CD14-positive monocyte (primary cell): ENCODE measurements at regions not wholly inside any gene's neighbourhood (a gene's known extent, or its start where the extent isn't known, plus 50 kb on each side); places are given as distances from the start of the nearest gene placed in this dataset.

Experiments used
- DNase-seq, 3 donors: peaks; one replicate each; pipeline ENCODE4 v3.0.0-alpha.2; 2011 to 2022
- H2AFZ ChIP-seq: 2 replicates; pipeline ENCODE4 v1.6.0; 2012; ENCODE audit warnings: mild to moderate bottlenecking, low read depth, low read length, inconsistent platforms; ENCODE audit not compliant: insufficient read depth, poor library complexity, severe bottlenecking
- H3K27ac ChIP-seq, 2 donors: 1 replicate in 1 of 2; 2 replicates in 1 of 2; pipeline ENCODE4 v1.5.1; 2012 to 2013; ENCODE audit warnings: low read length in 2 of 2, control low read depth in 1 of 2, inconsistent platforms in 1 of 2, low read depth in 1 of 2, mild to moderate bottlenecking in 1 of 2
- H3K27me3 ChIP-seq, 2 donors: one replicate each; pipeline versions ENCODE4 v1.6.0 to v1.6.1; 2011 to 2013; ENCODE audit warnings: low read length in 2 of 2; ENCODE audit not compliant: control insufficient read depth in 2 of 2, insufficient read depth in 2 of 2
- H3K36me3 ChIP-seq, 2 donors: replicated peaks in 1 of 2; 1 replicate in 1 of 2; 2 replicates in 1 of 2; pipeline versions ENCODE4 v1.5.1 to v1.6.1; 2012 to 2013; ENCODE audit warnings: low read length in 2 of 2, control low read depth in 1 of 2, inconsistent platforms in 1 of 2, mild to moderate bottlenecking in 1 of 2; ENCODE audit not compliant: insufficient read depth in 2 of 2, control insufficient read depth in 1 of 2
- H3K4me1 ChIP-seq, 2 donors: 1 replicate in 1 of 2; 2 replicates in 1 of 2; pipeline versions ENCODE4 v1.5.1 to v1.6.1; 2012 to 2013; ENCODE audit warnings: low read length in 2 of 2, control low read depth in 1 of 2, inconsistent platforms in 1 of 2, mild to moderate bottlenecking in 1 of 2, moderate library complexity in 1 of 2; ENCODE audit not compliant: insufficient read depth in 2 of 2, control insufficient read depth in 1 of 2
- H3K4me2 ChIP-seq: replicated peaks from 2 replicates; pipeline ENCODE3; 2012; ENCODE audit warnings: low read length, moderate library complexity, mild to moderate bottlenecking; ENCODE audit not compliant: poor library complexity, severe bottlenecking; ENCODE audit errors: extremely low read depth
- H3K4me3 ChIP-seq, 3 experiments: fragments of 200-600 bp in 1 of 3; sonication (generic) in 1 of 3; replicated peaks in 1 of 3; 1 replicate in 2 of 3; 2 replicates in 1 of 3; pipeline ENCODE4 v1.5.1; 2011 to 2013; ENCODE audit warnings: low read length in 3 of 3, mild to moderate bottlenecking in 3 of 3, control low read depth in 2 of 3, low read depth in 2 of 3, inconsistent platforms in 1 of 3, moderate library complexity in 1 of 3
- H3K79me2 ChIP-seq: 2 replicates; pipeline ENCODE4 v1.6.0; 2012; ENCODE audit warnings: mild to moderate bottlenecking, control low read depth, inconsistent platforms, low read length, moderate library complexity; ENCODE audit not compliant: insufficient read depth
- H3K9ac ChIP-seq: 2 replicates; pipeline ENCODE4 v1.6.0; 2017; ENCODE audit warnings: low read length, mild to moderate bottlenecking; ENCODE audit not compliant: insufficient read depth, poor library complexity, severe bottlenecking
- H3K9me3 ChIP-seq, 2 donors: replicated peaks in 1 of 2; 1 replicate in 1 of 2; 2 replicates in 1 of 2; pipeline versions ENCODE4 v1.5.1 to v1.6.1; 2012 to 2013; ENCODE audit warnings: low read length in 2 of 2, control low read depth in 1 of 2; ENCODE audit not compliant: control insufficient read depth in 1 of 2, insufficient read depth in 1 of 2
- H4K20me1 ChIP-seq: 2 replicates; pipeline ENCODE4 v1.6.0; 2012; ENCODE audit warnings: mild to moderate bottlenecking, low read length, control low read depth, moderate library complexity; ENCODE audit not compliant: insufficient read depth
- H3K27ac Mint-ChIP-seq, 7 donors: one replicate each; pipeline ENCODE4 v1.8.0; 2020; ENCODE audit warnings: mild to moderate bottlenecking in 7 of 7, mixed read lengths in 7 of 7, moderate library complexity in 6 of 7, inconsistent platforms in 2 of 7
- H3K27me3 Mint-ChIP-seq, 3 donors: one replicate each; pipeline ENCODE4 v1.8.0; 2021 to 2022; ENCODE audit warnings: low read depth in 3 of 3, mild to moderate bottlenecking in 3 of 3, mixed read lengths in 3 of 3, moderate library complexity in 3 of 3, inconsistent platforms in 1 of 3
- H3K36me3 Mint-ChIP-seq, 2 donors: one replicate each; pipeline ENCODE4 v1.8.0; 2020; ENCODE audit warnings: mixed read lengths in 2 of 2, inconsistent platforms in 1 of 2, mild to moderate bottlenecking in 1 of 2
- H3K4me1 Mint-ChIP-seq: one replicate; pipeline ENCODE4 v1.8.0; 2020; ENCODE audit warnings: mild to moderate bottlenecking, mixed read lengths
- H3K4me3 Mint-ChIP-seq, 2 donors: one replicate each; pipeline ENCODE4 v1.8.0; 2020; ENCODE audit warnings: mild to moderate bottlenecking in 2 of 2, mixed read lengths in 2 of 2, moderate library complexity in 1 of 2
- H3K9me3 Mint-ChIP-seq, 7 donors: one replicate each; pipeline ENCODE4 v1.8.0; 2020 to 2022; ENCODE audit warnings: mixed read lengths in 7 of 7, mild to moderate bottlenecking in 6 of 7, moderate library complexity in 6 of 7, inconsistent platforms in 2 of 7
- WGBS: methylation state at CpG from one replicate; pipeline ENCODE4 v1.1.5; 2013; ENCODE audit warnings: missing lambda C conversion rate; ENCODE audit not compliant: insufficient coverage; 5-methylcytosine and 5-hydroxymethylcytosine counted together
- intact Hi-C, 2 donors: fragments of 100-400 bp; cut with micrococcal nuclease; formaldehyde crosslinking; loops; one replicate each; pipeline versions ENCODE4 v1.15.0 to v1.15.1; 2023
- TF ChIP-seq, protein P1 (sequence below): fragments of 200-600 bp; IDR thresholded peaks from one replicate; pipeline ENCODE4 v1.8.0; 2022; ENCODE audit warnings: antibody characterized with exemption, mild to moderate bottlenecking

- H3K9me3 Mint-ChIP-seq = no peaks in the 10 kb centered on the region
- H4K20me1 ChIP-seq = no peaks in the 10 kb centered on the region
Observed at GRCh38 chr13:31904941-31905824, 126.4 kb upstream of the FRY start.

GRCh38 chr13:31905961-31906360 lies 125.6 kb upstream of the FRY start:
- Mint-ChIP-seq H3K4me3 (no peak overlapping the region), H3K27ac (peak overlapping the region in 1 of 7 donors; percentile 9), H3K36me3 (peaks cover 5 to 14% of the 10 kb centered on the region in 2 donors), H3K27me3 (peaks cover 0 to 1% (median 0%) of the 10 kb centered on the region in 3 donors), H3K4me1 (peaks cover 64% of the 10 kb centered on the region), H3K9me3 (no peaks in the 10 kb centered on the region)
- intact Hi-C loops = loop anchor here in 1 of 2 donors (10.0 kb wide), 1 partner anchor 79 kb away; no protein-coding TSS in a partner anchor
- DNase-seq = no peak
- Histone ChIP-seq H3K36me3 (peaks cover 0 to 2% of the 10 kb centered on the region in 2 donors), H3K27me3 (no peaks in the 10 kb centered on the region), H3K4me1 (peaks cover 56 to 65% of the 10 kb centered on the region in 2 donors), H3K27ac (no peak overlapping the region), H4K20me1 (no peaks in the 10 kb centered on the region), H3K4me2 (no peak overlapping the region), H3K9me3 (no peaks in the 10 kb centered on the region), H3K4me3 (no peak overlapping the region), H2AFZ (no peak overlapping the region), H3K9ac (no peak overlapping the region), H3K79me2 (peaks cover 54% of the 10 kb centered on the region)
- 100% methylated on average over 3 of the region's 11 CpGs for WGBS
- TF ChIP-seq, protein P1, sequence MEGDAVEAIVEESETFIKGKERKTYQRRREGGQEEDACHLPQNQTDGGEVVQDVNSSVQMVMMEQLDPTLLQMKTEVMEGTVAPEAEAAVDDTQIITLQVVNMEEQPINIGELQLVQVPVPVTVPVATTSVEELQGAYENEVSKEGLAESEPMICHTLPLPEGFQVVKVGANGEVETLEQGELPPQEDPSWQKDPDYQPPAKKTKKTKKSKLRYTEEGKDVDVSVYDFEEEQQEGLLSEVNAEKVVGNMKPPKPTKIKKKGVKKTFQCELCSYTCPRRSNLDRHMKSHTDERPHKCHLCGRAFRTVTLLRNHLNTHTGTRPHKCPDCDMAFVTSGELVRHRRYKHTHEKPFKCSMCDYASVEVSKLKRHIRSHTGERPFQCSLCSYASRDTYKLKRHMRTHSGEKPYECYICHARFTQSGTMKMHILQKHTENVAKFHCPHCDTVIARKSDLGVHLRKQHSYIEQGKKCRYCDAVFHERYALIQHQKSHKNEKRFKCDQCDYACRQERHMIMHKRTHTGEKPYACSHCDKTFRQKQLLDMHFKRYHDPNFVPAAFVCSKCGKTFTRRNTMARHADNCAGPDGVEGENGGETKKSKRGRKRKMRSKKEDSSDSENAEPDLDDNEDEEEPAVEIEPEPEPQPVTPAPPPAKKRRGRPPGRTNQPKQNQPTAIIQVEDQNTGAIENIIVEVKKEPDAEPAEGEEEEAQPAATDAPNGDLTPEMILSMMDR = no peak

More at GRCh38 chr13:31904941-31905824, 126.4 kb upstream of the FRY start:
- peak overlapping the region in 1 of 2 donors; percentile 22 for H3K27ac ChIP-seq
- H2AFZ ChIP-seq = peak overlapping the region; percentile 12
- Mint-ChIP-seq H3K4me1 (peaks cover 56% of the 10 kb centered on the region), H3K4me3 (no peak overlapping the region), H3K27ac (peak overlapping the region in 5 of 7 donors; percentile 6 to 76 (median 34)), H3K36me3 (peaks cover 11 to 20% of the 10 kb centered on the region in 2 donors), H3K27me3 (no peaks in the 10 kb centered on the region)
- H3K27me3 ChIP-seq = no peaks in the 10 kb centered on the region
- peaks cover 47% of the 10 kb centered on the region for H3K79me2 ChIP-seq
- TF ChIP-seq, protein P1 = no peak
- no peak for DNase-seq
- WGBS = 37% methylated on average over 2 of the region's 6 CpGs
- peaks cover 48 to 57% of the 10 kb centered on the region in 2 donors for H3K4me1 ChIP-seq
- no peak overlapping the region for H3K9ac ChIP-seq
- H3K36me3 ChIP-seq = peaks cover 0 to 10% of the 10 kb centered on the region in 2 donors
- no peak overlapping the region for H3K4me2 ChIP-seq
- H3K9me3 ChIP-seq = no peaks in the 10 kb centered on the region
- H3K4me3 ChIP-seq = no peak overlapping the region
- intact Hi-C loops = loop anchor here in 1 of 2 donors (10.0 kb wide), 1 partner anchor 80 kb away; no protein-coding TSS in a partner anchor
